GM12864 (cell line): ENCODE measurements at regions not wholly inside any gene's neighbourhood (a gene's known extent, or its start where the extent isn't known, plus 50 kb on each side); places are given as distances from the start of the nearest gene placed in this dataset.
"Not testable (repeated sequence)": the region's sequence is repeated elsewhere in the genome, so short reads cannot be mapped to it uniquely, and the experiment has no call there.

Experiments
- DNase-seq: peaks from one replicate; pipeline ENCODE4 v3.0.0-alpha.2; 2011; ENCODE audit warnings: low read depth
- H3K4me3 ChIP-seq: 2 replicates; pipeline ENCODE4 v1.5.1; 2011; ENCODE audit warnings: mild to moderate bottlenecking, low read depth, low read length, control low read depth
- TF ChIP-seq, protein P1 (sequence below): IDR thresholded peaks from 2 replicates; pipeline ENCODE4 v1.5.1; 2011; ENCODE audit warnings: low read depth, mild to moderate bottlenecking, moderate library complexity, low read length, control low read depth, inconsistent platforms; ENCODE audit errors: missing control alignments

DNA sequence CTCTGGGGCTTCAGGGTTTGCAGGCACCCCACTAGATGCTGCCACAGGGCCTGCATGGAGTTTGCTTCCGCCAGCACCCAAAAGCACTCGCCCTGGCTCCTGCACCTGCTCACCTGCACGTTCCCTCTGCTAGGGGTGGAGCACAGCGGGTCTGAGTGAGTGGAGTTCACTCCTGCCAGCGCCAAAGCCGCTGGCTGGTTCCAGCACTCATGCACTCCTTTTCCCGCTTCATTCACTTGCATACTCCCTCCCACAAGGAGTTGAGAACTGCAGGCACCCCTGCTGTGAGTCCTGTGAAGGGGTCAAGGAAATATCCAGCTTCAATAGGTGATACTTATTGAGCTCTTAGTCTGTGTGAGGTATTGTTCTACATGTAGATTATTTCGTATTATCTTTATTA is 537.5 kb downstream of the NR2F2 start:
- no peak overlapping the region for H3K4me3 ChIP-seq
- DNase-seq = no peak
- TF ChIP-seq, protein P1, sequence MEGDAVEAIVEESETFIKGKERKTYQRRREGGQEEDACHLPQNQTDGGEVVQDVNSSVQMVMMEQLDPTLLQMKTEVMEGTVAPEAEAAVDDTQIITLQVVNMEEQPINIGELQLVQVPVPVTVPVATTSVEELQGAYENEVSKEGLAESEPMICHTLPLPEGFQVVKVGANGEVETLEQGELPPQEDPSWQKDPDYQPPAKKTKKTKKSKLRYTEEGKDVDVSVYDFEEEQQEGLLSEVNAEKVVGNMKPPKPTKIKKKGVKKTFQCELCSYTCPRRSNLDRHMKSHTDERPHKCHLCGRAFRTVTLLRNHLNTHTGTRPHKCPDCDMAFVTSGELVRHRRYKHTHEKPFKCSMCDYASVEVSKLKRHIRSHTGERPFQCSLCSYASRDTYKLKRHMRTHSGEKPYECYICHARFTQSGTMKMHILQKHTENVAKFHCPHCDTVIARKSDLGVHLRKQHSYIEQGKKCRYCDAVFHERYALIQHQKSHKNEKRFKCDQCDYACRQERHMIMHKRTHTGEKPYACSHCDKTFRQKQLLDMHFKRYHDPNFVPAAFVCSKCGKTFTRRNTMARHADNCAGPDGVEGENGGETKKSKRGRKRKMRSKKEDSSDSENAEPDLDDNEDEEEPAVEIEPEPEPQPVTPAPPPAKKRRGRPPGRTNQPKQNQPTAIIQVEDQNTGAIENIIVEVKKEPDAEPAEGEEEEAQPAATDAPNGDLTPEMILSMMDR = no peak

DNA sequence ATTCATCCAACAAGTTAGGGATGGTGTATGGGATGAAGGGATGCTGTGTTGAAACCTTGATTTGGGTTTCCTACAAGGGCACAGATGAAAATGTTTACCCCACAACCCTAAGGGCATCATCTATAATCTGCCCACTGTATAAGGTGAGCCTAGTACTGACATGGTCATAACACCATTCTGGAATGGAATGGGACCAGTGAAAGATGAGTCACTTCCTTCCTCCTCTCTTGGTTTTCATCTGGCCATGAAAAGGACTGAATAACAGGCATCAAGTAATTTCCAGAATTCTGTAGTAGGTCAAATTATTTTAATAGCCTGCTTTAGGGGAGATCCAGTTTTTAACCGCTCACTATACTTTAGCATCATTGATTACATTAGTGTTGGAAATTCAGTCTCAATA is 538.6 kb downstream of the NR2F2 start:
- DNase-seq = no peak
- no peak overlapping the region for H3K4me3 ChIP-seq
- TF ChIP-seq, protein P1 = no peak

DNA sequence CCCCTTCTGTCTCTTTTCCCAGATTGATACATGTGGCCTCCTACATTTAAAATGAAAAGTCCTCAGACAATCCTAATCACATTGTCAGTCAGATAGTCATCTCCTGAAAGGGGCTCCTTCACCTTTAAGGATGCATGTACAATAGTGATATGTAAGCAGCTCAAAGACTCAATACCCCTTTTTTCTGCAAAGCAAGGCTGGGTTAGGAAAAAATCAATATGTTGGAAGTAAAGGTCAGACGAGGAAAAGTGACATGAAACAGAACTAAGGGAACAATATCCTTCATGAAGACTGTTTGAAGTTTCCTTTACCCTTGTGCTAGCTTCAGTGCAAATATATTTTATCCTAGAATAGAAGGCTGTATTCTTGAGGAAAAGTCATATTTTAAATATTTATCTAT is 539.3 kb downstream of the NR2F2 start:
- TF ChIP-seq, protein P1 = no peak

DNA sequence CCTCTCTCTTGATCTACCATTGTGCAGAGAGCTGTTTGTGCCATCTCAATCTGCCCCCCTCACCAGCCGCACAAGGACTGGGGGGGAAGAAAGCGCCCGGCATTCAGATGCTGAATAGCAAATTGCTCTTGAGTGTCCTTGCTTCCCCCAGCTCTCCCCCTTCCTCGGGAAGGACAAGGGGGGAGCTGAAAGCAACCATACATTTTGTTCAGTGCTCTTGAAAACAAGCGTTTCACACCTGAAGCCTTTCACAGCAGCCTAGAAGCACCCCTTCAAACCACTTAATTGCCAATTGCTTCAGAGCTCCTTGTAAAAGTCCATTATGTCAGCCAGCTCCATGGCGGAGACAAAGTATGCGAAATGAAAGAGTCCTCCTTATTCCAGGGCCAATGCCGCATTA is 540.1 kb downstream of the NR2F2 start:
- TF ChIP-seq, protein P1 = no peak
- no peak for DNase-seq
- H3K4me3 ChIP-seq = no peak overlapping the region

More for the DNA sequence above, 539.3 kb downstream of the NR2F2 start:
- no peak for DNase-seq
- no peak overlapping the region for H3K4me3 ChIP-seq

DNA sequence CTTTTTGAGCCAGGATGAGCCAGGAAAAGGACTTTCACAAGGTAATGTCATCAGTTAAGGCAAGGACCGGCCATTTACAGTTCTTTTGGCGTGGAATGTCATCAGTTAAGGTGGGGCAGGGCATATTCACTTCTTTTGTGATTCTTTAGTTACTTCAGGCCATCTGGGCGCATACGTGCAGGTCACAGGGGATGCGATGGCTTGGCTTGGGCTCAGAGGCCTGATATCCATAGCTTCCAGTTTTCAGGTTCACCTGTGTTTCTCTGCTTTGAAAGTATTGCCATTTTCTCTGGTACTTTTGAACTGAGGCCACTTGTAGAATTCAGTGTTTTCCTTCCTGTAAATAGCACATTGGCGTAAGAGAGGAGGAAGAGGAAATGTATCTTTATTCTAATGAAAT is 546.9 kb downstream of the NR2F2 start:
- not testable (repeated sequence) for DNase-seq, H3K4me3 ChIP-seq

DNA sequence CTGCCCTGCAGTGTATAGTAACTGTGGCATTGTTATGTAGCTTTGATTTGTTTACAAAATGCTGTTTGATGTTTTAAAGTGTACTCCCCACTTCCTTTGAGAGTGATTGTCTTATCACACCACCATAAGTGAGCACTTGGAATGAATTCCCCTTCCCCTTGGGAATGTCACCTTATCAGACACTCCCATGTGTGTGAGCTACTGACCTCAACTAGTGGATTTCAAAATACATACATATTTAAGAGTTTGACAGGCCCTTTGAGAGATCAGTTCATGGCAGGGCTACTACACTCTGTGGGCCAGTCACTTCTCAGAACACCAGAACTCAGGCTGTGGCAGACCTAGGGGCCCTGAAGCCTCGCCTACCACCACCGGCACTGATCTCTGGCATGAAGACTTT is 547.6 kb downstream of the NR2F2 start:
- H3K4me3 ChIP-seq = no peak overlapping the region
- TF ChIP-seq, protein P1 = no peak
- no peak for DNase-seq

DNA sequence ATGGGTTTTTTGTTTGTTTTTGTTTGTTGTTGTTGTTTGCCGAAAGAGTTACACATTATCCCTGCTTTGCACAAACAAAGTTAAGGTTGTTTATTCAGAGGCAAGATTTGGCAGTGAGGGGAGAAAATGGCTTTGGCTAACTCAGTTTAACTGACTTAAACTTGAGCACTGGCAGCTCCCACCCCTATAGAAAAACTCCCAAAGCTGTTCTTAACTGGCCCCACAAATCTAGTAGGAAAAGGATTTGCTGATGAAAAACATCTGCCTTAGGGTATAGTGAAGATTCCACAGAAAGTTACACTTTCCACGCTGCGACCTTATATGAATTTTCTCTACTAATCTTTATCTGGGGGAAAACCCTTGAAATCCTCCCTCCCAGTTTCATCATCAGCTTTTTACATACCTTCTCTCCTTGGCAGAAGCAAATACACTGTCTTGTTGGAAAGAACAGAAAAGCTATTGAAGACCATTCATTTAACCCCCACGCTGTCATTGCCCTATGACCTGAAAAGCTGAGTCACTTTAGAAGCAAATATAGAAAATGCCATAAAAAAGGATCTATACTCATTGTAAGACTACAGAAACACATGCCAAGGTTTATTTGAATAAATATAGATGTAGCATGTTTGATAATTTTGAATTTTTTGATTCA is 551.7 kb downstream of the NR2F2 start:
- no peak for DNase-seq
- TF ChIP-seq, protein P1 = no peak
- no peak overlapping the region for H3K4me3 ChIP-seq
